GM12878 (cell line): ENCODE measurements at regions not wholly inside any gene's neighbourhood (a gene's known extent, or its start where the extent isn't known, plus 50 kb on each side); places are given as distances from the start of the nearest gene placed in this dataset.

Experiments used
- ATAC-seq: fragments of 200-7000 bp; cut with Tn5 transposase; 3 replicates; pipeline ENCODE4 v1.9.1; 2020; ENCODE audit warnings: mild to moderate bottlenecking, moderate library complexity
- BruUV-seq: library from RNA; stranded (reverse); fragments of 400-500 nt; replicated peaks from 2 replicates; lab custom pipeline; 2021; lab: Mats Ljungman, UMichigan
- CTCF ChIA-PET: fragments of 300-600 bp; sonication (Branson Sonifier 250); formaldehyde crosslinking; extraction: SDS; loops from one replicate; lab custom pipeline; 2021; ENCODE audit warnings: inconsistent platforms; lab: Yijun Ruan, JAX
- POLR2A ChIA-PET: fragments of 350-600 bp; formaldehyde crosslinking; extraction: SDS; loops from one replicate; lab custom pipeline; 2021; ENCODE audit warnings: inconsistent platforms; lab: Charles Lee
- RAD21 ChIA-PET: fragments of 300-600 bp; sonication (Branson Sonifier 250); formaldehyde crosslinking; loops from one replicate; lab custom pipeline; 2023; ENCODE audit warnings: antibody characterized with exemption; ENCODE audit not compliant: unreplicated experiment; lab: Charles Lee
- SMC1A ChIA-PET: fragments of 300-600 bp; sonication (Branson Sonifier 250); formaldehyde crosslinking; loops from one replicate; lab custom pipeline; 2023; ENCODE audit not compliant: unreplicated experiment, uncharacterized antibody; lab: Charles Lee
- DNase-seq: peaks from one replicate; pipeline ENCODE4 v3.0.0-alpha.2; 2011; ENCODE audit warnings: low read depth, low spot score
- FAIRE-seq: peaks from 3 replicates; lab custom pipeline; 2011; peaks lifted over from hg19 to GRCh38; lab: Jason Lieb, UNC
- H2AFZ ChIP-seq: 2 replicates; pipeline ENCODE4 v1.6.0; 2011; ENCODE audit warnings: low read depth, low read length, control low read depth; ENCODE audit not compliant: control insufficient read depth
- H3K27ac ChIP-seq: 2 replicates; pipeline ENCODE4 v1.5.1; 2011; ENCODE audit warnings: control low read depth; ENCODE audit not compliant: control insufficient read depth, insufficient read depth
- H3K27me3 ChIP-seq, 2 experiments: replicated peaks in 1 of 2; 2 replicates each; pipeline versions ENCODE4 v1.6.0 to v1.6.1; 2011; ENCODE audit warnings: low read length in 1 of 2; ENCODE audit not compliant: control insufficient read depth in 2 of 2, insufficient read depth in 2 of 2
- H3K36me3 ChIP-seq, 2 experiments: 2 replicates each; pipeline ENCODE4 v1.5.1; 2011; ENCODE audit warnings: low read length in 1 of 2; ENCODE audit not compliant: control insufficient read depth in 2 of 2, insufficient read depth in 2 of 2
- H3K4me1 ChIP-seq: 2 replicates; pipeline ENCODE4 v1.6.1; 2011; ENCODE audit warnings: mild to moderate bottlenecking, low read length, moderate library complexity, mixed read lengths; ENCODE audit not compliant: control insufficient read depth, insufficient read depth
- H3K4me2 ChIP-seq: 2 replicates; pipeline ENCODE4 v1.6.0; 2011; ENCODE audit warnings: control low read depth; ENCODE audit not compliant: control insufficient read depth, insufficient read depth
- H3K4me3 ChIP-seq: fragments of 200-600 bp; sonication (generic); 2 replicates; pipeline ENCODE4 v1.5.1; 2016
- H3K79me2 ChIP-seq: 2 replicates; pipeline ENCODE4 v1.6.0; 2011; ENCODE audit warnings: low read length; ENCODE audit not compliant: control insufficient read depth, insufficient read depth
- H3K9ac ChIP-seq: 2 replicates; pipeline ENCODE4 v1.8.0; 2011; ENCODE audit warnings: low read length, control low read depth, mixed read lengths; ENCODE audit not compliant: control insufficient read depth, insufficient read depth
- H3K9me3 ChIP-seq: replicated peaks from 3 replicates; pipeline ENCODE4 v1.5.1; 2011; ENCODE audit warnings: mild to moderate bottlenecking, low read length; ENCODE audit not compliant: control insufficient read depth, insufficient read depth
- H4K20me1 ChIP-seq: 2 replicates; pipeline ENCODE4 v1.6.0; 2011; ENCODE audit not compliant: control insufficient read depth, insufficient read depth
- ATF3 ChIP-seq: IDR thresholded peaks from 2 replicates; pipeline ENCODE4 v1.6.1; 2011; ENCODE audit warnings: low read depth, mild to moderate bottlenecking, low read length, moderate library complexity, borderline replicate concordance; ENCODE audit errors: extremely low read depth
- BHLHE40 ChIP-seq, 2 experiments: fragments of 450-650 bp in 1 of 2; IDR thresholded peaks; 2 replicates each; pipeline ENCODE4 v1.6.1; 2011 to 2017; ENCODE audit warnings: low read depth in 2 of 2, borderline replicate concordance in 1 of 2, improper control_type of control experiment in 1 of 2, low read length in 1 of 2, mild to moderate bottlenecking in 1 of 2
- ESRRA ChIP-seq: IDR thresholded peaks from 2 replicates; pipeline ENCODE4 v1.6.1; 2012; ENCODE audit warnings: mild to moderate bottlenecking, low read length, improper control_type of control experiment
- GABPA ChIP-seq: IDR thresholded peaks from 2 replicates; pipeline ENCODE4 v1.6.1; 2014; ENCODE audit warnings: antibody characterized with exemption, low read depth, mild to moderate bottlenecking, inconsistent platforms
- HDAC6 ChIP-seq: fragments of 200-600 bp; sonication (generic); IDR thresholded peaks from one replicate; pipeline ENCODE4 v1.8.0; 2017; ENCODE audit warnings: antibody characterized with exemption; ENCODE audit not compliant: unreplicated experiment
- IKZF2 ChIP-seq, 2 experiments: fragments of 450-650 bp; IDR thresholded peaks; 2 replicates each; pipeline ENCODE4 v1.6.1; 2017; ENCODE audit warnings: mild to moderate bottlenecking in 2 of 2, moderate library complexity in 2 of 2
- MEF2A ChIP-seq: IDR thresholded peaks from 2 replicates; pipeline ENCODE4 v1.6.1; 2011; ENCODE audit warnings: low read depth, mild to moderate bottlenecking, low read length, moderate library complexity; ENCODE audit not compliant: insufficient read depth
- POLR2AphosphoS5 ChIP-seq: IDR thresholded peaks from 2 replicates; pipeline ENCODE4 v1.6.1; 2011; ENCODE audit warnings: mild to moderate bottlenecking, low read length, inconsistent platforms
- RB1 ChIP-seq: fragments of 450-650 bp; formaldehyde crosslinking; IDR thresholded peaks from 2 replicates; pipeline ENCODE4 v1.6.1; 2017; ENCODE audit warnings: mild to moderate bottlenecking, borderline replicate concordance
- RELB ChIP-seq: fragments of 450-650 bp; IDR thresholded peaks from 2 replicates; pipeline ENCODE4 v1.6.1; 2017; ENCODE audit warnings: low read depth, mild to moderate bottlenecking, moderate library complexity
- SIX5 ChIP-seq: IDR thresholded peaks from 2 replicates; pipeline ENCODE4 v1.6.1; 2011; ENCODE audit warnings: mild to moderate bottlenecking, low read depth, low read length, moderate library complexity; ENCODE audit not compliant: severe bottlenecking
- WGBS: methylation state at CpG from one replicate; pipeline ENCODE4 v1.1.6; 2016; ENCODE audit warnings: low lambda C conversion rate; ENCODE audit not compliant: insufficient replicate concordance, insufficient coverage; ENCODE audit errors: missing lambda C conversion rate; 5-methylcytosine and 5-hydroxymethylcytosine counted together
- in situ Hi-C: fragments of 300-500 bp; cut with MboI; formaldehyde crosslinking; loops from 9 replicates; pipeline ENCODE4 v1.14.3; 2018; ENCODE audit warnings: mixed read lengths
- intact Hi-C: fragments of 100-400 bp; cut with micrococcal nuclease; formaldehyde crosslinking; loops from one replicate; pipeline ENCODE4 v1.14.2; 2022; ENCODE audit not compliant: unreplicated experiment
- TF ChIP-seq, protein P1 (sequence below): fragments of 450-650 bp; IDR thresholded peaks from 2 replicates; pipeline ENCODE4 v1.6.1; 2016; ENCODE audit warnings: mild to moderate bottlenecking
- TF ChIP-seq, protein P2 (sequence below): fragments of 450-650 bp; IDR thresholded peaks from 2 replicates; pipeline ENCODE4 v1.6.1; 2017; ENCODE audit warnings: mild to moderate bottlenecking

GRCh38 chr14:101007765-101008164 lies 104.2 kb upstream of the RTL1 start:
- DNase-seq (no peak), ATAC-seq (no peak), FAIRE-seq (no peak)
- BruUV-seq, result no TSS peak
- H3K9ac ChIP-seq, result no peak overlapping the region
- H3K27ac ChIP-seq, result no peak overlapping the region
- intact Hi-C loops, result no loop called here
- H3K4me1 ChIP-seq, result 0 out of 2 replicates have a peak, but pooled peaks cover 4% of the 10 kb centered on the region
- ChIA-PET RAD21 (no interaction called here), SMC1A (no interaction called here), CTCF (no interaction called here), POLR2A (no interaction called here)
- no peaks in the 10 kb centered on the region for H4K20me1 ChIP-seq
- no peaks in the 10 kb centered on the region for H3K36me3 ChIP-seq
- H2AFZ ChIP-seq, result no peak overlapping the region
- no peak overlapping the region for H3K4me2 ChIP-seq
- H3K27me3 ChIP-seq, result no peaks in the 10 kb centered on the region; a peak in 1 of 4 replicates
- no peak for TF ChIP-seq ATF3
- in situ Hi-C loops, result no loop called here
- no peaks in the 10 kb centered on the region; the same call in 2 of the 3 replicates for H3K9me3 ChIP-seq
- 23% methylated on average over 4 of the region's 4 CpGs for WGBS
- no peak overlapping the region for H3K4me3 ChIP-seq
- no peaks in the 10 kb centered on the region for H3K79me2 ChIP-seq

DNA sequence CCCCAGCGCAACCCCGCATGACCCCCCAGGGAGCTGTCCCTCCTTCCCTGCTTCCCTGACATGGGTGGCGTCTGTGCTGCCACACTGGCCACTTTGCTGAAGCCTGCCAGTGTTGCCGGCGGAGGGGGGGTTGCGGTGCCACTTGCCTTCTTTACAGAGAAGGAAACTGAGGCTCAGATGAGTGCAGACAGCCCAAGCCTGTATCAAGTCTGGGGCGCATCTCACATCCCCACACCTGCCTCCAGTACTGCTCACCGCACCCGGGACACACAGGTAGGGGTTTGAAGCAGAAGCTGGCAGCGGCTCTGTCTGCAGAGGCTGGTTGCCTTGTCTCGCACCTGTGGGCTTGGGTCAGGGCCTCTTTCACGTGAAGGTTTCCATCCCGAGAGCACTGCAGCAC lies 104.7 kb upstream of the RTL1 start:
- H3K4me2 ChIP-seq, result no peak overlapping the region
- no peaks in the 10 kb centered on the region; a peak in 1 of 4 replicates for H3K27me3 ChIP-seq
- RAD21 ChIA-PET, result no interaction called here
- intact Hi-C loops, result no loop called here
- no peaks in the 10 kb centered on the region; the same call in 2 of the 3 replicates for H3K9me3 ChIP-seq
- 0 out of 2 replicates have a peak, but pooled peaks cover 4% of the 10 kb centered on the region for H3K4me1 ChIP-seq
- ATAC-seq, result no peak
- H2AFZ ChIP-seq, result no peak overlapping the region
- no TSS peak for BruUV-seq
- SMC1A ChIA-PET, result no interaction called here
- CTCF ChIA-PET, result no interaction called here
- no peak for DNase-seq
- 30% methylated on average over 13 of the region's 13 CpGs for WGBS
- in situ Hi-C loops, result no loop called here
- POLR2A ChIA-PET, result no interaction called here
- H3K9ac ChIP-seq, result no peak overlapping the region
- no peaks in the 10 kb centered on the region for H3K36me3 ChIP-seq
- FAIRE-seq, result no peak
- H3K27ac ChIP-seq, result no peak overlapping the region
- H4K20me1 ChIP-seq, result no peaks in the 10 kb centered on the region
- no peaks in the 10 kb centered on the region for H3K79me2 ChIP-seq
- H3K4me3 ChIP-seq, result no peak overlapping the region
- TF ChIP-seq RELB (no peak), ESRRA (no peak), SIX5 (no peak), HDAC6 (no peak), POLR2AphosphoS5 (no peak), GABPA (no peak), RB1 (no peak), BHLHE40 (IDR thresholded peaks at IDR 0.05; ENCODE audit: borderline replicate concordance in 1 of 2, low read depth in 2 of 2, low read length in 1 of 2) (no peak), MEF2A (no peak), IKZF2 (IDR thresholded peaks at IDR 0.05) (no peak)
- TF ChIP-seq, protein P1, sequence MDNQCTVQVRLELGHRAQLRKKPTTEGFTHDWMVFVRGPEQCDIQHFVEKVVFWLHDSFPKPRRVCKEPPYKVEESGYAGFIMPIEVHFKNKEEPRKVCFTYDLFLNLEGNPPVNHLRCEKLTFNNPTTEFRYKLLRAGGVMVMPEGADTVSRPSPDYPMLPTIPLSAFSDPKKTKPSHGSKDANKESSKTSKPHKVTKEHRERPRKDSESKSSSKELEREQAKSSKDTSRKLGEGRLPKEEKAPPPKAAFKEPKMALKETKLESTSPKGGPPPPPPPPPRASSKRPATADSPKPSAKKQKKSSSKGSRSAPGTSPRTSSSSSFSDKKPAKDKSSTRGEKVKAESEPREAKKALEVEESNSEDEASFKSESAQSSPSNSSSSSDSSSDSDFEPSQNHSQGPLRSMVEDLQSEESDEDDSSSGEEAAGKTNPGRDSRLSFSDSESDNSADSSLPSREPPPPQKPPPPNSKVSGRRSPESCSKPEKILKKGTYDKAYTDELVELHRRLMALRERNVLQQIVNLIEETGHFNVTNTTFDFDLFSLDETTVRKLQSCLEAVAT, result no peak
- TF ChIP-seq, protein P2, sequence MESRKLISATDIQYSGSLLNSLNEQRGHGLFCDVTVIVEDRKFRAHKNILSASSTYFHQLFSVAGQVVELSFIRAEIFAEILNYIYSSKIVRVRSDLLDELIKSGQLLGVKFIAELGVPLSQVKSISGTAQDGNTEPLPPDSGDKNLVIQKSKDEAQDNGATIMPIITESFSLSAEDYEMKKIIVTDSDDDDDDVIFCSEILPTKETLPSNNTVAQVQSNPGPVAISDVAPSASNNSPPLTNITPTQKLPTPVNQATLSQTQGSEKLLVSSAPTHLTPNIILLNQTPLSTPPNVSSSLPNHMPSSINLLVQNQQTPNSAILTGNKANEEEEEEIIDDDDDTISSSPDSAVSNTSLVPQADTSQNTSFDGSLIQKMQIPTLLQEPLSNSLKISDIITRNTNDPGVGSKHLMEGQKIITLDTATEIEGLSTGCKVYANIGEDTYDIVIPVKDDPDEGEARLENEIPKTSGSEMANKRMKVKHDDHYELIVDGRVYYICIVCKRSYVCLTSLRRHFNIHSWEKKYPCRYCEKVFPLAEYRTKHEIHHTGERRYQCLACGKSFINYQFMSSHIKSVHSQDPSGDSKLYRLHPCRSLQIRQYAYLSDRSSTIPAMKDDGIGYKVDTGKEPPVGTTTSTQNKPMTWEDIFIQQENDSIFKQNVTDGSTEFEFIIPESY, result no peak
